ENCODE measurements at regions not wholly inside any gene's neighbourhood (a gene's known extent, or its start where the extent isn't known, plus 50 kb on each side); places are given as distances from the start of the nearest gene placed in this dataset.
A peak's percentile ranks its signal among the peaks of the same experiment; 100 is the strongest.

DNA sequence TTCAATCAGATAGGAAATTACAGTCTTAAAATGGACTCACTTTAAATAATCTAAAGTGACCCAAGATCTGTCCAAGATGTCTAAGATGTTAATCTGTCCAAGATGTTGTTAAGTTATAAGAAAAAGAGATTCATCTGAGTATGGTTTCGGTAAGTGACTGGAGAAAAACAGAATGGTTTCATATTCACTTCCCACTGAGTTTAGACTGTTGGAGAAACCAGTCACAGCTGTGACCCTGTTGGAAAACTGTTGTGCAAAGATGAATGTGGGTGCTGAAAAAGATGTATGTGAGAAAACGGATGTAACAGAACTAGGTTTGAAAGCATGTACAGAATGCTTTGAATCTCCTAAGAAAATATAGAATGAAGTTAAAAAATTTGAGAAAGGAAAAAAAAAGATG is 325.9 kb downstream of the COL12A1 start:
- no peak for DNase-seq (ENCODE audit: low read depth in 2 of 2)

DNA sequence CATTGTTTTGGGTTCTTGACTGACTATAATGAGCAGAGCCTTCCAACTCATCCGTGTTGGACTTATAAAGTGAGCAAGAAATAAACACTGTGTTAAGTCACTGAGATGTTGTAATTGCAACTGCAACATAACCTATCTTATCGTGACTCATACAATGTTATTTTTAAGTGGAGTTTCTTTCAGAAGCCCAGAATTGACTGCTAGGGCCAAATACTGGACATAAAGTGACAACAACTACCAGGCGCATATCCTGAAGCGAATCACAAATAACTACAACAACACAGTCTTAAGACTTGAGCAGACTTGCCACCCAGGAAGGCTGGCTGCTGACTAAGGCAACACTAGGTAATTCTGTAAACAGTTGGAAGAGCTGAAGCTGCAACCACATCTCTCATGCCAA is 326.6 kb downstream of the COL12A1 start:
- peak in 1 of 2 experiments; percentile 47 for DNase-seq (ENCODE audit: low read depth in 2 of 2)

DNA sequence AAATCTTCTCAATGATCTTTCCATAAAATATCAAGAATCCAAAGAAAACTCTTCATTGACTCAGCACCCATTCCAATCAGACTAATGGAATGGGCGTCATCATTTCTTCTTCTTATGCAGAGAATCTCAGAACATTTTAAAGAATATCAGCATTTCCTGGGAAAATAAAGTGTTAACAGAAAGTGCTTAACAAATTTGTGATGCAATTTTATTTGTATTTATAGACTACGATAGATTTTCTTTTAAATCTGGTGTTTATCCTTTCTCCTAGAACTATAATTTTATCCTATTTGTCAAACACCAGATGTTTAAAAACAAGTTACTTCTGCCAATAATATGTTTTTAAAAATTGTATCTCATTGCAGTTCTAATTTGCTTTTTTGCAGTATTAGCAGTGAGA is 330.7 kb downstream of the COL12A1 start:
- DNase-seq (ENCODE audit: low read depth in 2 of 2): no peak

- DNase-seq (ENCODE audit: low read depth in 2 of 2): no peak
Measured at GRCh38 chr6:74872754-74873476, 332.9 kb downstream of the COL12A1 start.

DNA sequence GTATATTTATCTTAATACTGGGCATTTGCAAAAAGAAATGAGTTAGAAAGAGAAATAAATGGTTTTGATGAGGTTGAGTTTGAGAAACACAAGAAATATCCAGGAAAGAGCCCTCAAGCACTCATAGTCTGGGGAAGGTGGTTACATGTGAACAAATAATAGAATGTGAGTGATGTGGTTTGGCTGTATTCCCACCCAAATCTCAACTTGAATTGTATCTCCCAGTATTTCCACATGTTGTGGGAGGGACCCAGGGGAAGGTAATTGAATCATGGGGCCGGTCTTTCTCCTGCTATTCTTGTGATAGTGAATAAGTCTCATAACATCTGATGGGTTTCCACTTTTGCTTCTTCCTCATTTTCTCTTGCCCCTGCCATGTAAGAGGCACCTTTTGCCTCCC is 334.1 kb downstream of the COL12A1 start:
- peak; percentile 71 to 72 for DNase-seq (ENCODE audit: low read depth in 2 of 2)

GRCh38 chr6:74870403-74870802 is 335.4 kb downstream of the COL12A1 start:
- DNase-seq (ENCODE audit: low read depth in 2 of 2): no peak

DNA sequence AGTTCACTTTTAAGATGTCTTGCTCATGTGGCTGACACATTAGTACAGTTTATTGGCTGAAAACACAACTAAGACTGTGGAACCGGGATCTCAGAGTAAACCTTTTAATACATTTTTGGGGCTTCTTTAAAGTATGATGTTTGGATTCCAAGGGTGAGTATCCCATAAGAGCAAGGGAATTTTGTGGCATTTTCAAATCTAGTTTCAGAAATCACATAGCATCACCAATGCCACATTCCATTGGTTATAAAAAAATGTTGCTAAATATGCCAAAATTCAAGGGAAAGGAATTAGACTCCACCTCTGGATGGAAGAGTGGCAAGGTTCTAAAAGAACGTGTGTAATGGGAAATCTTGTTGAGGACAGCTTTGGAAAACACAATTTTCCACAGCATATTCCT is 338.6 kb downstream of the COL12A1 start:
- no peak for DNase-seq (ENCODE audit: low read depth in 2 of 2)

GRCh38 chr6:74863968-74864367 is 341.9 kb downstream of the COL12A1 start:
- no peak for DNase-seq (ENCODE audit: low read depth in 2 of 2)

- no peak for DNase-seq (ENCODE audit: low read depth in 2 of 2)
Measured at GRCh38 chr6:74860456-74860855, 345.4 kb downstream of the COL12A1 start.

- no peak for DNase-seq (ENCODE audit: low read depth in 2 of 2)
Measured at GRCh38 chr6:74857157-74857556, 348.7 kb downstream of the COL12A1 start.

DNA sequence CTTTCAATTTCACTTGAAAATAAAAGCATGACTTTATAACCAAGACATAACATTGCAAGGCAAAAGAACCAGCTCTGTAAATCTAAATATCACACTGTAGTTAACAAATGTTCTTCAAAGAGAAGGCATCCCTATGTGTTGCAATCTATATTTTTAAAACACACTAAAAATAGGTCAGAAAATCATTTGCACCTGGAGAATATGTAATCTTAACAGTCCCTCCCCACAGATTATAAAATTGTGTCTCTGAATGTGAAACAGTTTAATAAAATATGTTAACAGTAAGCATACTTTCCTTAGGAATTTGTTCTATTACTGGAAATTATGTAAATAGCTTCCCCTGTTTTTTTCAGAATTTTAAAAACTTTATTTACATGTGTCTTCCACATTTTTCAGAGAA is 351.9 kb downstream of the COL12A1 start:
- peak in 1 of 2 experiments; percentile 51 for DNase-seq (ENCODE audit: low read depth in 2 of 2)

DNA sequence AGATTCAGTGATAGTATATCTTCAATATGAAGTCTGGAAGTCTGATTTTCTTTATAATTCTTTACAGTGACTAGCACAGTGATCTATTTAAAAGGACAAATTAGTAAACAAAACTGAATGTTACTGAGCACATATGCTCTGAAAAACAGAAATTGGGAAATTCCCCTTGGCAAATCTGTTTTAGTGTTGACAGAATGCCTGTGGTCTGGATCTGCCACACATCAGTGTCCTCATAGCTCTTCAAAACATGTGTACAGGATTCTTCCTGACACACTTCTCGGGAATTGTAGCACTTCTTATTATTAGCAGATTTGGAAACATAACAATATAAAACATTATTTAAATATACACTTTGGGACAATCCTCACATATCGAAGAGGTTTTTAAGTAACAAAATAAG is 354.3 kb downstream of the COL12A1 start:
- DNase-seq (ENCODE audit: low read depth in 2 of 2): peak; percentile 80 to 84

DNA sequence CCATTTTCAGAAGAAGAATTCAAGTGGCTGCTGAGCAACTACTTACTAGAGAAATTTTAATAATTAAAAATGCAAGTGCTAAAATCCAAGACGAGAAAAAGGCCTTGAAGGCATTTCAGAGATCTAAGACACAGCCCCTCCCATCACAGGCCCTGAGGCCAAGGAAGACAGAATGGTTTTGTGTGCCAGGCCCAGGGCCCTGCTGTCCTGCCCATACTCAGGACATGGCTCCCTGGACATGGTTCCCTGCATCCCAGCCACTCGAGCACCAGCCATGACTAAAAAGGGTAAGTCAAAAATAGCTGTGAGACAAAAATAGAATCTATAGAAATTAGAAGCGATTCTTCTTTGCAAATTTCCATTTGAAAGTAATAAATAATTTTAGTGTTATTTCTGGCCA is 364.9 kb downstream of the COL12A1 start:
- no peak for DNase-seq (ENCODE audit: low read depth in 2 of 2)

GRCh38 chr6:74834967-74835366 is 370.9 kb downstream of the COL12A1 start:
- no peak for DNase-seq (ENCODE audit: low read depth in 2 of 2)

DNA sequence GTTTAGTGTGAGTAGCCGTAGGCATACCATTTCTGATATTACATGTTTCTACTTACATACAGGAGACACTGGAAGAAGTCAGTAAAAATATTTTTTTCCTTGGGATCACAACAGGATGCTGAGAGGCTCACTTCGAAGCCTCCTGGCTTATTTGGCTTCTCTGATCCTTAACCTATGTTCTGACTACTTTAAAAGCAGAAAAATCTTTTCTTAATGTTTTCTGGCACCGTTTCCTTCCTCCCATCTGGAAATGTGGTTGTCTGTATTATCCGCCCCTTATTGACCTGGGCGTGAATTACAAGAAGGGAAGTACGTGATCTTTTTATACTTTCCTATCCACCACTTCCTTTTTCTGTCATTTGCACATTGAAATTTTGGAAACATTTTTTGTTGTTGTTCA is 379.6 kb downstream of the COL12A1 start:
- DNase-seq (ENCODE audit: low read depth in 2 of 2): no peak

- DNase-seq (ENCODE audit: low read depth in 2 of 2): no peak
Measured at GRCh38 chr6:74814440-74814839, 391.4 kb downstream of the COL12A1 start.

DNA sequence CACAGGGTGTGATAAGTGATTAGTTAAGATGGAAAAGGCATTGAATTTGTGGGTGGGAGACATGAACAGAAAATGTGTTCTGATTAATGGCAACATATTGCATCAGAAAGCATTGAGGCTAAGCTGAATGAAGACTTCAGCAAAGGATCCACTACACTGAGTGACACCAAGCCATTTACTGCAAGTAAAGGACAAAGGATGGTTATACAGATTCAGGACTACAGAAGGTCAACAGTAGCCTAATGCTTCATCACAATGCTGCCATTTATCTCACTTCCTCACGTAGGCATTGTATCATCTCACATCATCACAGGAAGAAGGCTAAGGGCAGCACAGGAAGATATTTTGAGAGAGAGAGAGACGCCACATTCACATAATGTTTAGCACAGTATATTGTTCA is 398.2 kb downstream of the COL12A1 start:
- DNase-seq (ENCODE audit: low read depth in 2 of 2): no peak

DNA sequence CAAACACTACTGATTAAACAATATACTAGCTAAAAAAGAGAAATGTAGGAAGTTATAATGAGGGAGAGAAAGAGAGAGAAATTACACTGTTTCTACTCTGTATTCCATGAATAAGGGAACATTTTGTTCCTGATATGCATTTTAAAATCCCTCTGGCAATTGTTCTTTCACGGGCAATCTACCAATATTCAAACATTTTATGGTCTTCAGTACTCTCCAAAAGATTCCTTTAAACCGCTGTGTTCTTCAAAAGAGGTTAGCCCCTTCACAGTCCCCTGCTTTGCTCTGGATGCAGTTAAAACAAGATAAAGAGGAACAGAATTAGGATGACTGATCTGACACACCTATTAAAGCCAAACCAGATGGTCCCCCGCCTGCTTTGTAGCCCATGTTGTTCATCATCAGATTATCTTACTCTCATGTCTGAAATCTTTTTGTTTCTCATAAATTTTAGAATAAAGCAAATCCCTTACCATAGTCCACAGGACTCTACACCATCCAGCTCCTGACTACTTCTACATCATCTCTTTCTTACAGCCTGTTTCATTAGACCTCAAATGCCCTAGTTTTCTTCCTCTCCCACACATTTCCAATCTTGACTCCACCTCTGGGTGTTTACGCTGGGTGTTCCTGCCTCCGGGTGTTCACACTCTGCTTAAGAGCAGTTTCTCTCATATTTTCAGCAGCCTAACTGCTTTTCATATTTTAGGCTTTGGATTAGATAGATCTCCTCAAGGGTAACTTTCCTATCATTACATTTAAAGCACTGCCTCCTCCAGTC is 399.7 kb downstream of the COL12A1 start:
- no peak for DNase-seq (ENCODE audit: low read depth in 2 of 2)

DNA sequence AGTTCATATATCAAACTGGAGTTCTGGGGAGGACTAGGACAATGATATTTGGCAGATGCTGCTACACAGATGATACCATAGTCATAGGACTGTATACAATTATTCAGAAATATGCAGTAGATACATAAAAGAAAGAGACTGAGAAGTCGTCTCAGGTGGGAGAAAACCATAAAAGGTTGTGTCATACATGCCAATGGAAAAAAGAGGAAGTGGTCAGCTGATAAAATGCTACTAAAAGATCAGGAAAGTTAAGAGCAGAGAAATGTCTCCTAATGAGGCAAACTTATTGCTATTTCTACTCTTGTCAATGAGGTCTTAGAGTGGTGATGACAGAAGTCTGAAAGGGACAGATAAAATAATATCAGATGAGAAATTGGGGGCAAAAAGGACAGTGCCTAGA is 407.6 kb downstream of the COL12A1 start:
- DNase-seq (ENCODE audit: low read depth in 2 of 2): no peak

- no peak for DNase-seq (ENCODE audit: low read depth in 2 of 2)
Measured at GRCh38 chr6:74785236-74785635, 420.6 kb downstream of the COL12A1 start.

GRCh38 chr6:74782346-74782745 is 423.5 kb downstream of the COL12A1 start:
- no peak for DNase-seq (ENCODE audit: low read depth in 2 of 2)

DNA sequence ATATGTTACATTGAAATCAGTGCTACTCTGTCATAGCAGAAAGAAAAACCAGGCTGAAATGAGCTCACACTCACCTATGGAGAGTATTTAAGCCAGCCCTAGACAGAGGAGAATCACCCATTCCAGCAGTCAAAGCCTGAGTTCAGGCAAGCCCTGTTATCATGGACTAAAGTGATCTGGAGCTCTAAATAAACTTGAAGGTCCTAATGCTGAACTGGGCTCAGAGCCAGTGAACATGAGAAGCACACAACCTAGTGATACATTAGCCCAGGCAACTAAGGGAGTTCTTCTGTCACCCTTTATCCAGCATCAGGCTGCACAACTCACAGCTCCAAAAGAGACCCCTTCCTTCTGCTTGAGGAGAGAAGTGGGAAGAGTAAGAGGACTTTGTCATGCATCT is 425.0 kb downstream of the COL12A1 start:
- DNase-seq (ENCODE audit: low read depth in 2 of 2): no peak

DNA sequence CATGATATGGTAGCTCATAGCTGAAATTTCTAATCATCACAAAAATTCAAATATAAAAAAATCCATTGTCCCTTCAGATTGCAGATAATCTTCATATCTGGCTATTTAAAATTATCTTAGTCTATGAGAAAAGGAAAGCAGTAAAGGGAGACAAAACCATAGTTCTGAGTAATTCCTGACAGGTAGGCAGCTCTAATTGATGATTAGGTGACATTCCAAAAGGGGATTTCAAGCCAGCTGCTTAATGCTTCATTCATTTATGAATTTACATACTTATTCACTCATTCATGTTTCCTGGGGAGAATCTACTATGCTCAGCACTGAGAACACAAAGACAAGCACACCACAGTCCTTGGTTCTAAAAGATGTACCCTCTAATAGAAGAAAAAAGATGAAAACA is 437.1 kb downstream of the COL12A1 start:
- DNase-seq (ENCODE audit: low read depth in 2 of 2): no peak

Measured in fibroblast of skin of left quadriceps (primary cell).